Ascending aorta (tissue), 2 donors: ENCODE measurements at regions not wholly inside any gene's neighbourhood (a gene's known extent, or its start where the extent isn't known, plus 50 kb on each side); places are given as distances from the start of the nearest gene placed in this dataset.

Experiments
- DNase-seq, 2 donors: peaks; one replicate each; pipeline ENCODE4 v3.0.0-alpha.2; 2019; ENCODE audit warnings: low spot score in 2 of 2
- H3K27ac ChIP-seq, 2 donors: fragments of 200-600 bp; sonication (generic); one replicate each; pipeline ENCODE4 v1.5.1; 2016 to 2017; ENCODE audit warnings: mild to moderate bottlenecking in 1 of 2
- H3K27me3 ChIP-seq: fragments of 200-600 bp; sonication (generic); one replicate; pipeline ENCODE4 v1.5.1; 2017
- H3K36me3 ChIP-seq, 2 donors: fragments of 200-600 bp; sonication (generic); one replicate each; pipeline ENCODE4 v1.5.1; 2016
- H3K4me1 ChIP-seq, 2 donors: fragments of 200-600 bp; sonication (generic); one replicate each; pipeline ENCODE4 v1.5.1; 2016 to 2017; ENCODE audit warnings: mild to moderate bottlenecking in 1 of 2
- H3K4me3 ChIP-seq, 2 donors: fragments of 200-600 bp; sonication (generic); one replicate each; pipeline ENCODE4 v1.5.1; 2016 to 2017; ENCODE audit warnings: mild to moderate bottlenecking in 1 of 2
- H3K9me3 ChIP-seq, 2 donors: fragments of 200-600 bp; sonication (generic); one replicate each; pipeline ENCODE4 v1.5.1; 2016
- CTCF ChIP-seq, 3 experiments: fragments of 200-600 bp in 2 of 3; fragments of 450-650 bp in 1 of 3; sonication (generic) in 2 of 3; IDR thresholded peaks; one replicate each; pipeline ENCODE4 v1.5.1; 2016 to 2019; ENCODE audit warnings: antibody characterized with exemption in 3 of 3, mild to moderate bottlenecking in 1 of 3, moderate library complexity in 1 of 3
- intact Hi-C: fragments of 100-400 bp; cut with DNase I; formaldehyde crosslinking; loops from one replicate; pipeline ENCODE4 v1.15.1; 2023

GRCh38 chr2:16170675-16171424 lies 230.5 kb downstream of the MYCN start:
- intact Hi-C loops, result no loop called here
- H3K9me3 ChIP-seq, result no peaks in the 10 kb centered on the region
- TF ChIP-seq CTCF (IDR thresholded peaks at IDR 0.05), result no peak
- H3K27me3 ChIP-seq, result no peaks in the 10 kb centered on the region
- no peak overlapping the region for H3K27ac ChIP-seq
- H3K36me3 ChIP-seq, result no peaks in the 10 kb centered on the region
- no peak overlapping the region for H3K4me3 ChIP-seq
- H3K4me1 ChIP-seq, result no peaks in the 10 kb centered on the region
- DNase-seq, result no peak

GRCh38 chr2:16169381-16169960 lies 229.1 kb downstream of the MYCN start:
- no peak overlapping the region for H3K27ac ChIP-seq
- no peaks in the 10 kb centered on the region for H3K9me3 ChIP-seq
- no peak for TF ChIP-seq CTCF (IDR thresholded peaks at IDR 0.05)
- H3K4me1 ChIP-seq, result no peaks in the 10 kb centered on the region
- no peaks in the 10 kb centered on the region for H3K36me3 ChIP-seq
- intact Hi-C loops, result no loop called here
- H3K4me3 ChIP-seq, result no peak overlapping the region
- no peak for DNase-seq
- H3K27me3 ChIP-seq, result no peaks in the 10 kb centered on the region

DNA sequence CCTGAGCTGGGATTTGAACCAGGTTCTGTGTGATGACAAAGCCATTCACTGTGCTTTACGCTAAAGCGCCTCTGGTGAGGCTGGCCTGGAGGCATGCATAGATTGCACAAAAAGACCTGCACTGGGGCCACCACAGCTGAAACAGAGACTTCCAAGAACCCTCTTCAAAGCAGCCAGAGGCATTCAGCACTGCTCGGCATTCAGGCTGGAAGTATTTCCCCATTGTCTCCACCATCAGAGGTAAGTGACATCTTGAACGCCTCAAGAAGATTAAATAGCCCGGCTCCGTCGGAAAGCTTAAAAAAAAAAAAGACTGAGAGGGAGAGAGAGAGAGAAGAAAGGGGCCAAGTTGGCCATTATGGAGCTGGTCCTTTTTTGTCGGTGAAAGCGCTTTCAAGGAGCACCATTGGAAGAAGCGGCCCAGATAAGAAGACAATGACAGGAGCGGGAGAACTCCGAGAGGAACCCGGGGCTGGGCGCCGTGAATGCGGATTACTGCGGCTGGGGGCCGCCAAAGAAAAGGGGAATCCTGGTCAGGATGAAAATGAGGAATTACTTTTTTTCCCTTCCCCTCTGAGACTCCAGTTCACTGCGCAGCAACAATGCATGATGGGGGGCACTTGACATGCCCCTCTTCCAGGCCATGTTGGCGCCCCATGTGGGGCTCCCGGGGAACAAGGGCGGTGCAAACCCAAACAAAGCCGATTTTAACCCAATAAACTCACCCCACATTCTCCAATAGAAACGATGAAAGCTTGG lies 228.3 kb downstream of the MYCN start:
- DNase-seq, result no peak
- TF ChIP-seq CTCF (IDR thresholded peaks at IDR 0.05), result no peak
- Histone ChIP-seq H3K27me3 (no peaks in the 10 kb centered on the region), H3K27ac (no peak overlapping the region), H3K4me1 (no peaks in the 10 kb centered on the region), H3K36me3 (no peaks in the 10 kb centered on the region), H3K9me3 (no peaks in the 10 kb centered on the region), H3K4me3 (no peak overlapping the region)
- intact Hi-C loops, result no loop called here

- Histone ChIP-seq H3K4me1 (no peaks in the 10 kb centered on the region), H3K36me3 (no peaks in the 10 kb centered on the region), H3K4me3 (no peak overlapping the region), H3K27me3 (no peaks in the 10 kb centered on the region), H3K9me3 (no peaks in the 10 kb centered on the region), H3K27ac (no peak overlapping the region)
- intact Hi-C loops, result no loop called here
- DNase-seq, result no peak
- no peak for TF ChIP-seq CTCF (IDR thresholded peaks at IDR 0.05)
These were observed 227.6 kb downstream of the MYCN start for GRCh38 chr2:16167870-16168426.

DNA sequence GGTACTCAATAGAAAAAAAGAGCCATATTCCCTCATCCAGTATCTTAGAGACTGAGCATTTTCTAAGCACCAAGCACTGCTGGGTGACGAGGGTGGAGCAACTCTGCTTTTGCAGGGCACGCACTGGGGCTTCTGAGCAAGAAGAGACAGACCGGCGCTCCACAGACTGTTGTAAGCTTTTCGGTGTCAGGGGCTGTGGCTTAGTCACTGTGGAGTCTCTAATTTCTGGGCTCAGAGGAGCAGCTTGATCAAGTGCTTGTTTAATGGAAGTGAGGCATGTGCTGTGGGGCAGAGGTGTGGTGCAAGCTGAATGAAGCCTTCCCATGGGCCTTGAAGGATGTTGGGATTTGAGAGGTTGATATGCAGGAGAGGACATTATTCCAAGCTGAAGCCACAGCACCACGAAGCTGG lies 227.1 kb downstream of the MYCN start:
- no peaks in the 10 kb centered on the region for H3K27me3 ChIP-seq
- no peaks in the 10 kb centered on the region for H3K36me3 ChIP-seq
- no peak for TF ChIP-seq CTCF (IDR thresholded peaks at IDR 0.05)
- no peaks in the 10 kb centered on the region for H3K9me3 ChIP-seq
- intact Hi-C loops, result no loop called here
- no peaks in the 10 kb centered on the region for H3K4me1 ChIP-seq
- no peak for DNase-seq
- no peak overlapping the region for H3K4me3 ChIP-seq
- H3K27ac ChIP-seq, result no peak overlapping the region
